ENCODE measurements at regions not wholly inside any gene's neighbourhood (a gene's known extent, or its start where the extent isn't known, plus 50 kb on each side); places are given as distances from the start of the nearest gene placed in this dataset.

GRCh38 chr2:139669675-139670074 lies 889.5 kb upstream of the NXPH2 start:
- no peaks in the 10 kb centered on the region for H3K4me1 ChIP-seq (ENCODE audit: control insufficient read depth, extremely low read depth, insufficient read depth, low read length)
- intact Hi-C loops (cut with micrococcal nuclease) (no loop called here), dilution Hi-C loops (cut with MboI; ENCODE audit: extremely low pct_ligation_motif_present, low sequenced_read_pairs) (no loop called here)
- DNase-seq (ENCODE audit: low read depth, low spot score), result no peak
- H3K9ac ChIP-seq (replicated peaks; ENCODE audit: extremely low read depth, insufficient read depth, low read length), result no peak overlapping the region
- H2AFZ ChIP-seq (ENCODE audit: low read depth, low read length), result no peak overlapping the region
- H3K4me3 ChIP-seq (replicated peaks in 1 of 3; ENCODE audit: insufficient read depth in 1 of 3, low read depth in 1 of 3, low read length in 3 of 3), result no peak overlapping the region
- H3K9me3 ChIP-seq (replicated peaks; ENCODE audit: control insufficient read depth, insufficient read depth, low read length), result no peaks in the 10 kb centered on the region
- H3K36me3 ChIP-seq (ENCODE audit: control insufficient read depth in 2 of 2, extremely low read depth in 1 of 2, insufficient read depth in 2 of 2, low read length in 2 of 2), result no peaks in the 10 kb centered on the region
- H4K20me1 ChIP-seq (replicated peaks; ENCODE audit: control insufficient read depth, extremely low read depth, insufficient read depth, low read length), result no peaks in the 10 kb centered on the region
- no peaks in the 10 kb centered on the region for H3K9me1 ChIP-seq (replicated peaks; ENCODE audit: control insufficient read depth, extremely low read depth, insufficient read depth, low read length)
- CTCF ChIA-PET, result no interaction called here
- H3K27me3 ChIP-seq (ENCODE audit: control insufficient read depth in 2 of 2, insufficient read depth in 2 of 2, low read length in 2 of 2), result no peaks in the 10 kb centered on the region
- no peaks in the 10 kb centered on the region for H3K79me2 ChIP-seq (ENCODE audit: control insufficient read depth, insufficient read depth, low read length)
- TF ChIP-seq GATA2 (IDR thresholded peaks at IDR 0.05; ENCODE audit: insufficient read depth, insufficient read length, low read depth, low read length) (no peak), POLR2AphosphoS5 (IDR thresholded peaks at IDR 0.05; ENCODE audit: insufficient read depth, low read depth, low read length) (no peak), MAX (IDR thresholded peaks at IDR 0.05; ENCODE audit: insufficient read depth, insufficient read length) (no peak), JUN (IDR thresholded peaks at IDR 0.05; ENCODE audit: borderline replicate concordance, insufficient read depth, insufficient read length, low read depth) (no peak), EZH2 (IDR thresholded peaks at IDR 0.05; ENCODE audit: borderline replicate concordance, low read depth, low read length, severe bottlenecking) (no peak), MYC (IDR thresholded peaks at IDR 0.05; ENCODE audit: low read depth, low read length) (no peak), CTCF (IDR thresholded peaks at IDR 0.05; ENCODE audit: extremely low read depth in 1 of 2, insufficient read depth in 1 of 2, low read depth in 1 of 2, low read length in 2 of 2) (no peak), FOS (IDR thresholded peaks at IDR 0.05; ENCODE audit: borderline replicate concordance, insufficient read depth, low read length) (no peak), POLR2A (IDR thresholded peaks at IDR 0.05; ENCODE audit: low read depth, low read length) (no peak)
- H3K27ac ChIP-seq (ENCODE audit: insufficient read depth, low read depth, low read length), result no peak overlapping the region
- no TSS peak for BruUV-seq (replicated peaks)
- POLR2A ChIA-PET, result no interaction called here
- FAIRE-seq, result no peak
- H3K4me2 ChIP-seq (ENCODE audit: insufficient read depth, low read length), result no peak overlapping the region
